ENCODE measurements at regions not wholly inside any gene's neighbourhood (a gene's known extent, or its start where the extent isn't known, plus 50 kb on each side); places are given as distances from the start of the nearest gene placed in this dataset.
A peak's percentile ranks its signal among the peaks of the same experiment; 100 is the strongest.

DNA sequence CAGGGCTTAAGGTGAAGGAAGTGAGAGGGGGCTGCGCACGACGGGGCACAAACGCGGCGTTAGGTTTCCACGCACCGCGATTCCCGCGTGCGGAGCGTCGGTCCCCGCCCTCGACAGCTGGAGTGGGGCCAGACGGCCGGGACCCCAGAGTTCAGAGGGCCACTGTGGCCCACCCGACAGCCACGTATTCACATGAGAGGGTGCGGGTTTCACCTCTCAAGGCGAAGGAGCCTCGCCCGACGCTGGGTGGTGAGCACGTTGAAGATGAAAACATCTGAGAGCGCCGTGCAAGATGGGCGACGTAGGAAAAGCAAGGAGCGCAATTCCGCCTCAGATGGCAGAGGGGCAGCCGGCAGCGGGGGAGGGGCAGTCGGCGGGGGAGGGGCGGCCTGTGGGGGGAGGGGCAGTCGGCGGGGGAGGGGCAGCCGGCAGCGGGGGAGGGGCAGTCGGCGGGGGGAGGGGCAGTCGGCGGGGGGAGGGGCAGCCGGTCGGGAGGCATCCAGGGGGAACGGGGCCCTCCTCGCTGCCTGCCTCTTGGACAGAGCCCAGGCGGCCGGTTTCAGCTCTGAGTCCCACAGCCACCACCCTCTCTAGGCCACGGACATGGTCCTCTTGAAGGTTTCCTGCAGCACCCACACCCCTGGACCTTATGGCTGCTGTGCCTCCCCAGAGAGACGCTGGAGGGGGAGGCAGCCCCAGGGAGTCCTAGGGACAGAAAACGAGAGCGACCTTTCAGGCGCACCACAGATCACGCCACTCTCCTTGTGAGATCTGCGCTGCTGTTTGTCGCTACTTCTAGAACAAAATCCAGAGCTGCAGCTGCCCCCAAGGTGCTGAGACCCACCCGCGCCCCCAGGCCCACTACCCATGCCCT is 113.7 kb downstream of the DLL1 start:
- peak overlapping the region; percentile 59 for H2BK12ac ChIP-seq (ENCODE audit: low read length)
- peak overlapping the region; percentile 96 for H2BK15ac ChIP-seq (ENCODE audit: low read length)
- peaks cover 0 to 5% (median 0%) of the 10 kb centered on the region in 3 experiments for H3K27me3 ChIP-seq (ENCODE audit: control insufficient read depth in 3 of 3, insufficient read depth in 3 of 3, low read depth in 1 of 3, low read length in 3 of 3)
- no peak overlapping the region for H2AFZ ChIP-seq (ENCODE audit: low read length)
- H3K18ac ChIP-seq (ENCODE audit: low read length) = peak overlapping the region; percentile 94
- peaks cover 0 to 2% of the 10 kb centered on the region in 2 donors for H3K9me3 ChIP-seq (replicated peaks in 1 of 2; ENCODE audit: control insufficient read depth in 2 of 2, insufficient read depth in 1 of 2, low read depth in 1 of 2, low read length in 2 of 2)
- H3K14ac ChIP-seq (ENCODE audit: low read length) = no peak overlapping the region
- H3K27ac ChIP-seq (replicated peaks; ENCODE audit: low read length) = peak overlapping the region; percentile 3
- H4K8ac ChIP-seq (ENCODE audit: low read depth, low read length) = no peak overlapping the region
- peak overlapping the region; percentile 62 for H2BK5ac ChIP-seq (ENCODE audit: low read length)
- no peak overlapping the region for H3K4me3 ChIP-seq (ENCODE audit: low read length in 2 of 2)
- H3K4ac ChIP-seq (ENCODE audit: low read length) = no peak overlapping the region
- H3K23ac ChIP-seq (ENCODE audit: low read depth, low read length, poor library complexity) = no peak overlapping the region
- peak overlapping the region; percentile 35 for H2BK120ac ChIP-seq (ENCODE audit: low read depth, low read length)
- no peaks in the 10 kb centered on the region for H3K36me3 ChIP-seq (replicated peaks in 1 of 2; ENCODE audit: control insufficient read depth in 2 of 2, insufficient read depth in 2 of 2, low read length in 2 of 2)
- no peak overlapping the region for H3K4me2 ChIP-seq (ENCODE audit: insufficient read depth, low read length, poor library complexity, severe bottlenecking)
- peak overlapping the region; percentile 73 for H4K91ac ChIP-seq (ENCODE audit: low read depth, low read length, poor library complexity)
- peaks cover 0 to 3% of the 10 kb centered on the region in 2 donors for H3K4me1 ChIP-seq (ENCODE audit: control insufficient read depth in 2 of 2, insufficient read depth in 1 of 2, low read depth in 1 of 2, low read length in 2 of 2)
- no peaks in the 10 kb centered on the region for H3K79me1 ChIP-seq (ENCODE audit: low read depth, low read length)
- H2AK5ac ChIP-seq (ENCODE audit: low read depth, low read length) = peak overlapping the region; percentile 98
- no CpG with 5 or more reads among the region's 61 CpGs for WGBS, 2 donors (ENCODE audit: extremely low coverage in 2 of 2, insufficient read length in 2 of 2, insufficient replicate concordance in 1 of 2)
- DNase-seq (ENCODE audit: low spot score) = no peak
- no peak overlapping the region for H3K9ac ChIP-seq (ENCODE audit: low read depth, low read length, poor library complexity)

GRCh38 chr6:170176136-170176897 is 114.6 kb downstream of the DLL1 start:
- no peak overlapping the region for H3K4me2 ChIP-seq (ENCODE audit: insufficient read depth, low read length, poor library complexity, severe bottlenecking)
- peaks cover 0 to 8% (median 0%) of the 10 kb centered on the region in 3 experiments for H3K27me3 ChIP-seq (ENCODE audit: control insufficient read depth in 3 of 3, insufficient read depth in 3 of 3, low read depth in 1 of 3, low read length in 3 of 3)
- no peak overlapping the region for H3K4me3 ChIP-seq (ENCODE audit: low read length in 2 of 2)
- no CpG with 5 or more reads among the region's 51 CpGs for WGBS, 2 donors (ENCODE audit: extremely low coverage in 2 of 2, insufficient read length in 2 of 2, insufficient replicate concordance in 1 of 2)
- H2BK5ac ChIP-seq (ENCODE audit: low read length) = no peak overlapping the region
- peak overlapping the region; percentile 98 for H2AK5ac ChIP-seq (ENCODE audit: low read depth, low read length)
- H3K18ac ChIP-seq (ENCODE audit: low read length) = peak overlapping the region; percentile 94
- peak overlapping the region; percentile 88 for H2BK15ac ChIP-seq (ENCODE audit: low read length)
- peaks cover 0 to 3% of the 10 kb centered on the region in 2 donors for H3K4me1 ChIP-seq (ENCODE audit: control insufficient read depth in 2 of 2, insufficient read depth in 1 of 2, low read depth in 1 of 2, low read length in 2 of 2)
- no peak overlapping the region for H3K9ac ChIP-seq (ENCODE audit: low read depth, low read length, poor library complexity)
- no peak overlapping the region for H2BK12ac ChIP-seq (ENCODE audit: low read length)
- no peaks in the 10 kb centered on the region for H3K79me1 ChIP-seq (ENCODE audit: low read depth, low read length)
- no peak overlapping the region for H3K27ac ChIP-seq (replicated peaks; ENCODE audit: low read length)
- H2BK120ac ChIP-seq (ENCODE audit: low read depth, low read length) = no peak overlapping the region
- H3K23ac ChIP-seq (ENCODE audit: low read depth, low read length, poor library complexity) = no peak overlapping the region
- H4K8ac ChIP-seq (ENCODE audit: low read depth, low read length) = no peak overlapping the region
- H3K14ac ChIP-seq (ENCODE audit: low read length) = no peak overlapping the region
- H3K36me3 ChIP-seq (replicated peaks in 1 of 2; ENCODE audit: control insufficient read depth in 2 of 2, insufficient read depth in 2 of 2, low read length in 2 of 2) = no peaks in the 10 kb centered on the region
- no peak for DNase-seq (ENCODE audit: low spot score)
- H2AFZ ChIP-seq (ENCODE audit: low read length) = no peak overlapping the region
- no peak overlapping the region for H4K91ac ChIP-seq (ENCODE audit: low read depth, low read length, poor library complexity)
- H3K9me3 ChIP-seq (replicated peaks in 1 of 2; ENCODE audit: control insufficient read depth in 2 of 2, insufficient read depth in 1 of 2, low read depth in 1 of 2, low read length in 2 of 2) = peaks cover 0 to 2% of the 10 kb centered on the region in 2 donors
- H3K4ac ChIP-seq (ENCODE audit: low read length) = no peak overlapping the region

DNA sequence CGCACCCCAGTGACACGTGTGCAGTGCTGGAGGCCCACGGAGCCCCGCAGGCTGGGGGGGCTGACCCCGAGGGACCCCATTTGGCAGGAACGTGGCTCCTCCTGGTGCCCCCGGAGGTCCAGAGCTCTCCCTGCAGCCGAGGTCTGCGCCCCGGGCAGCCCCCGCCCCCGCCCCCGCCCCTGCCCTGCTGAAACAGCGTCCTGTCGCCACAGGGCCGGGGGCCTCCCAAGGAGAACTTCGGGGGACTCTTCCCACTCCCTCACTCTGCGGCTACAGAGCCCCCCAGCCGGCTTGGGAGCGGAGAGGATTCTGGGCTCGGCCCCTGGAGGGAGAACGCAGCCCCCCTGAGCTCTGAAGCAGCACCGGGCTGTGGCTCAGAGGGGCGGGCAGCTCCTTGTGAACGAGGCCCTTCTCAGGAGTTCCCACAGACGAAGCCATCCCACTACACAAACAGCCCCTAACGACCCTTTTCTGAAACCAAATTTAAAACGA is 115.2 kb downstream of the DLL1 start:
- Histone ChIP-seq H2AK5ac (ENCODE audit: low read depth, low read length) (peak overlapping the region; percentile 98), H3K14ac (ENCODE audit: low read length) (peak overlapping the region; percentile 51)
- no CpG with 5 or more reads among the region's 28 CpGs for WGBS, 2 donors (ENCODE audit: extremely low coverage in 2 of 2, insufficient read length in 2 of 2, insufficient replicate concordance in 1 of 2)

More for the DNA sequence above, 115.2 kb downstream of the DLL1 start:
- H3K23ac ChIP-seq (ENCODE audit: low read depth, low read length, poor library complexity) = peak overlapping the region; percentile 83
- no peak overlapping the region for H3K4me3 ChIP-seq (ENCODE audit: low read length in 2 of 2)
- no peak overlapping the region for H3K27ac ChIP-seq (replicated peaks; ENCODE audit: low read length)
- H2BK5ac ChIP-seq (ENCODE audit: low read length) = peak overlapping the region; percentile 97
- peaks cover 0 to 3% of the 10 kb centered on the region in 2 donors for H3K4me1 ChIP-seq (ENCODE audit: control insufficient read depth in 2 of 2, insufficient read depth in 1 of 2, low read depth in 1 of 2, low read length in 2 of 2)
- no peaks in the 10 kb centered on the region for H3K36me3 ChIP-seq (replicated peaks in 1 of 2; ENCODE audit: control insufficient read depth in 2 of 2, insufficient read depth in 2 of 2, low read length in 2 of 2)
- no peak overlapping the region for H3K4me2 ChIP-seq (ENCODE audit: insufficient read depth, low read length, poor library complexity, severe bottlenecking)
- H3K9ac ChIP-seq (ENCODE audit: low read depth, low read length, poor library complexity) = peak overlapping the region; percentile 57
- peaks cover 0 to 8% (median 0%) of the 10 kb centered on the region in 3 experiments for H3K27me3 ChIP-seq (ENCODE audit: control insufficient read depth in 3 of 3, insufficient read depth in 3 of 3, low read depth in 1 of 3, low read length in 3 of 3)
- peak overlapping the region; percentile 99 for H2BK12ac ChIP-seq (ENCODE audit: low read length)
- peak overlapping the region; percentile 2 for H4K8ac ChIP-seq (ENCODE audit: low read depth, low read length)
- H2BK120ac ChIP-seq (ENCODE audit: low read depth, low read length) = no peak overlapping the region
- H2BK15ac ChIP-seq (ENCODE audit: low read length) = peak overlapping the region; percentile 88
- H2AFZ ChIP-seq (ENCODE audit: low read length) = no peak overlapping the region
- H3K79me1 ChIP-seq (ENCODE audit: low read depth, low read length) = no peaks in the 10 kb centered on the region
- peak overlapping the region; percentile 53 for H3K4ac ChIP-seq (ENCODE audit: low read length)
- DNase-seq (ENCODE audit: low spot score) = no peak
- peaks cover 0 to 2% of the 10 kb centered on the region in 2 donors for H3K9me3 ChIP-seq (replicated peaks in 1 of 2; ENCODE audit: control insufficient read depth in 2 of 2, insufficient read depth in 1 of 2, low read depth in 1 of 2, low read length in 2 of 2)
- H4K91ac ChIP-seq (ENCODE audit: low read depth, low read length, poor library complexity) = no peak overlapping the region
- peak overlapping the region; percentile 93 for H3K18ac ChIP-seq (ENCODE audit: low read length)
